IMR-90 (cell line): ENCODE measurements at regions not wholly inside any gene's neighbourhood (a gene's known extent, or its start where the extent isn't known, plus 50 kb on each side); places are given as distances from the start of the nearest gene placed in this dataset.

Experiments
- CEBPB ChIP-seq: IDR thresholded peaks from 2 replicates; pipeline ENCODE4 v1.6.1; 2012; ENCODE audit warnings: low read depth, low read length, improper control_type of control experiment
- MAZ ChIP-seq: IDR thresholded peaks from 2 replicates; pipeline ENCODE4 v1.6.1; 2012; ENCODE audit warnings: low read depth, mild to moderate bottlenecking, low read length, improper control_type of control experiment, moderate library complexity, borderline replicate concordance
- POLR2A ChIP-seq: IDR thresholded peaks from 2 replicates; pipeline ENCODE4 v1.6.1; 2012; ENCODE audit warnings: mild to moderate bottlenecking, low read depth, low read length
- RFX5 ChIP-seq: IDR thresholded peaks from 2 replicates; pipeline ENCODE4 v1.8.0; 2012; ENCODE audit warnings: low read depth, mild to moderate bottlenecking, low read length, moderate library complexity
- TF ChIP-seq, protein P1 (sequence below): conservative IDR thresholded peaks from 2 replicates; pipeline ENCODE4 v1.5.1; 2012; ENCODE audit warnings: mild to moderate bottlenecking, low read depth, low read length, improper control_type of control experiment
- TF ChIP-seq, protein P2 (sequence below): fragments of 150-350 bp; IDR thresholded peaks from 2 replicates; pipeline ENCODE4 v1.6.1; 2017; ENCODE audit warnings: mild to moderate bottlenecking, antibody characterized with exemption, low read length, low read depth

- TF ChIP-seq RFX5: no peak
- TF ChIP-seq, protein P1, sequence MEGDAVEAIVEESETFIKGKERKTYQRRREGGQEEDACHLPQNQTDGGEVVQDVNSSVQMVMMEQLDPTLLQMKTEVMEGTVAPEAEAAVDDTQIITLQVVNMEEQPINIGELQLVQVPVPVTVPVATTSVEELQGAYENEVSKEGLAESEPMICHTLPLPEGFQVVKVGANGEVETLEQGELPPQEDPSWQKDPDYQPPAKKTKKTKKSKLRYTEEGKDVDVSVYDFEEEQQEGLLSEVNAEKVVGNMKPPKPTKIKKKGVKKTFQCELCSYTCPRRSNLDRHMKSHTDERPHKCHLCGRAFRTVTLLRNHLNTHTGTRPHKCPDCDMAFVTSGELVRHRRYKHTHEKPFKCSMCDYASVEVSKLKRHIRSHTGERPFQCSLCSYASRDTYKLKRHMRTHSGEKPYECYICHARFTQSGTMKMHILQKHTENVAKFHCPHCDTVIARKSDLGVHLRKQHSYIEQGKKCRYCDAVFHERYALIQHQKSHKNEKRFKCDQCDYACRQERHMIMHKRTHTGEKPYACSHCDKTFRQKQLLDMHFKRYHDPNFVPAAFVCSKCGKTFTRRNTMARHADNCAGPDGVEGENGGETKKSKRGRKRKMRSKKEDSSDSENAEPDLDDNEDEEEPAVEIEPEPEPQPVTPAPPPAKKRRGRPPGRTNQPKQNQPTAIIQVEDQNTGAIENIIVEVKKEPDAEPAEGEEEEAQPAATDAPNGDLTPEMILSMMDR: no peak
- TF ChIP-seq CEBPB: no peak
- TF ChIP-seq, protein P2, sequence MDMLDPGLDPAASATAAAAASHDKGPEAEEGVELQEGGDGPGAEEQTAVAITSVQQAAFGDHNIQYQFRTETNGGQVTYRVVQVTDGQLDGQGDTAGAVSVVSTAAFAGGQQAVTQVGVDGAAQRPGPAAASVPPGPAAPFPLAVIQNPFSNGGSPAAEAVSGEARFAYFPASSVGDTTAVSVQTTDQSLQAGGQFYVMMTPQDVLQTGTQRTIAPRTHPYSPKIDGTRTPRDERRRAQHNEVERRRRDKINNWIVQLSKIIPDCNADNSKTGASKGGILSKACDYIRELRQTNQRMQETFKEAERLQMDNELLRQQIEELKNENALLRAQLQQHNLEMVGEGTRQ: no peak
- no peak for TF ChIP-seq MAZ
- TF ChIP-seq POLR2A: no peak
Measured at GRCh38 chrX:139113708-139114107, 402.2 kb upstream of the FGF13 start.
